DND-41 (cell line): ENCODE measurements at regions not wholly inside any gene's neighbourhood (a gene's known extent, or its start where the extent isn't known, plus 50 kb on each side); places are given as distances from the start of the nearest gene placed in this dataset.

Source experiments
- ATAC-seq: fragments of 200-7000 bp; cut with Tn5 transposase; 3 replicates; pipeline ENCODE4 v1.9.1; 2021; ENCODE audit warnings: low read depth; ENCODE audit not compliant: insufficient read depth
- DNase-seq: peaks from one replicate; pipeline ENCODE4 v3.0.0-alpha.2; 2020
- H2AFZ ChIP-seq: 2 replicates; pipeline ENCODE4 v1.6.0; 2012; ENCODE audit warnings: low read depth, low read length
- H3K27ac ChIP-seq: 2 replicates; pipeline ENCODE4 v1.5.1; 2012; ENCODE audit warnings: low read length, inconsistent platforms
- H3K27me3 ChIP-seq: fragments of 200-600 bp; sonication (generic); 2 replicates; pipeline ENCODE4 v1.6.0; 2012; ENCODE audit warnings: low read length, mild to moderate bottlenecking, inconsistent platforms; ENCODE audit not compliant: insufficient read depth, poor library complexity
- H3K36me3 ChIP-seq: 2 replicates; pipeline ENCODE4 v1.5.1; 2012; ENCODE audit warnings: low read length, inconsistent platforms; ENCODE audit not compliant: insufficient read depth
- H3K4me1 ChIP-seq: 2 replicates; pipeline ENCODE4 v1.5.1; 2012; ENCODE audit warnings: mild to moderate bottlenecking, low read length; ENCODE audit not compliant: insufficient read depth
- H3K4me2 ChIP-seq: 2 replicates; pipeline ENCODE4 v1.6.0; 2012; ENCODE audit warnings: mild to moderate bottlenecking, moderate library complexity, low read length, inconsistent platforms; ENCODE audit not compliant: insufficient read depth
- H3K4me3 ChIP-seq, 2 experiments: fragments of 200-600 bp in 1 of 2; shearing (Covaris generic) in 1 of 2; 2 replicates each; pipeline ENCODE4 v1.5.1; 2012 to 2016; ENCODE audit warnings: inconsistent platforms in 2 of 2, low read length in 2 of 2, mild to moderate bottlenecking in 2 of 2, low read depth in 1 of 2, moderate library complexity in 1 of 2
- H3K79me2 ChIP-seq: 2 replicates; pipeline ENCODE4 v1.6.0; 2012; ENCODE audit warnings: low read length, inconsistent platforms; ENCODE audit not compliant: insufficient read depth
- H3K9ac ChIP-seq: 2 replicates; pipeline ENCODE4 v1.6.0; 2012; ENCODE audit warnings: low read depth, mild to moderate bottlenecking, inconsistent platforms, low read length, moderate library complexity
- H3K9me3 ChIP-seq: 2 replicates; pipeline ENCODE4 v1.5.1; 2012; ENCODE audit warnings: low read length, moderate library complexity, mild to moderate bottlenecking, inconsistent platforms; ENCODE audit not compliant: insufficient read depth, severe bottlenecking
- H4K20me1 ChIP-seq: 2 replicates; pipeline ENCODE4 v1.6.0; 2012; ENCODE audit warnings: low read length; ENCODE audit not compliant: insufficient read depth
- CTCF ChIP-seq: IDR thresholded peaks from 2 replicates; pipeline ENCODE4 v1.5.1; 2012; ENCODE audit warnings: borderline replicate concordance, low read length, moderate library complexity, mild to moderate bottlenecking; ENCODE audit not compliant: poor library complexity, severe bottlenecking; ENCODE audit errors: extremely low read depth
- EZH2 ChIP-seq: IDR thresholded peaks from 3 replicates; pipeline ENCODE4 v1.6.1; 2012; ENCODE audit warnings: borderline replicate concordance, low read depth, mild to moderate bottlenecking, moderate library complexity, low read length, inconsistent platforms; ENCODE audit not compliant: severe bottlenecking

- H3K4me3 ChIP-seq, result no peak overlapping the region
- no peaks in the 10 kb centered on the region for H3K27me3 ChIP-seq
- no peaks in the 10 kb centered on the region for H3K9me3 ChIP-seq
- H2AFZ ChIP-seq, result no peak overlapping the region
- no peaks in the 10 kb centered on the region for H4K20me1 ChIP-seq
- no peaks in the 10 kb centered on the region for H3K36me3 ChIP-seq
- no peak overlapping the region for H3K27ac ChIP-seq
- DNase-seq (no peak), ATAC-seq (no peak)
- no peak overlapping the region for H3K9ac ChIP-seq
- no peak overlapping the region for H3K4me2 ChIP-seq
- H3K4me1 ChIP-seq, result no peaks in the 10 kb centered on the region
- no peaks in the 10 kb centered on the region for H3K79me2 ChIP-seq
- TF ChIP-seq EZH2, result no peak
- TF ChIP-seq CTCF, result no peak
Measured at GRCh38 chr4:114366368-114366767, 232.2 kb upstream of the UGT8 start.

GRCh38 chr4:114368751-114369150, 229.9 kb upstream of the UGT8 start:
- no peak for DNase-seq
- TF ChIP-seq EZH2 (no peak), CTCF (no peak)

GRCh38 chr4:114373508-114373907, 225.1 kb upstream of the UGT8 start:
- ATAC-seq (no peak), DNase-seq (no peak)
- no peak overlapping the region for H3K4me3 ChIP-seq
- no peaks in the 10 kb centered on the region for H4K20me1 ChIP-seq
- H3K36me3 ChIP-seq, result no peaks in the 10 kb centered on the region
- no peak overlapping the region for H3K4me2 ChIP-seq
- no peak overlapping the region for H3K9ac ChIP-seq
- H3K9me3 ChIP-seq, result no peaks in the 10 kb centered on the region
- no peaks in the 10 kb centered on the region for H3K79me2 ChIP-seq
- H3K27me3 ChIP-seq, result no peaks in the 10 kb centered on the region
- no peak overlapping the region for H2AFZ ChIP-seq
- H3K27ac ChIP-seq, result no peak overlapping the region
- TF ChIP-seq EZH2 (no peak), CTCF (no peak)
- no peaks in the 10 kb centered on the region for H3K4me1 ChIP-seq

More at GRCh38 chr4:114368751-114369150, 229.9 kb upstream of the UGT8 start:
- no peaks in the 10 kb centered on the region for H3K27me3 ChIP-seq
- H3K4me2 ChIP-seq, result no peak overlapping the region
- no peak for ATAC-seq
- no peaks in the 10 kb centered on the region for H3K4me1 ChIP-seq
- no peaks in the 10 kb centered on the region for H4K20me1 ChIP-seq
- no peaks in the 10 kb centered on the region for H3K36me3 ChIP-seq
- no peak overlapping the region for H2AFZ ChIP-seq
- no peaks in the 10 kb centered on the region for H3K79me2 ChIP-seq
- H3K4me3 ChIP-seq, result no peak overlapping the region
- no peak overlapping the region for H3K9ac ChIP-seq
- no peaks in the 10 kb centered on the region for H3K9me3 ChIP-seq
- H3K27ac ChIP-seq, result no peak overlapping the region
